ENCODE measurements at regions not wholly inside any gene's neighbourhood (a gene's known extent, or its start where the extent isn't known, plus 50 kb on each side); places are given as distances from the start of the nearest gene placed in this dataset.

GRCh38 chr16:9497750-9498149, 406.3 kb downstream of the HAPSTR1 start:
- Mint-ChIP-seq H3K4me1 (no peaks in the 10 kb centered on the region), H3K4me3 (no peak overlapping the region)
- POLR2A ChIA-PET: no interaction called here

GRCh38 chr16:9499941-9500593, 408.6 kb downstream of the HAPSTR1 start:
- ATAC-seq: no peak
- no peaks in the 10 kb centered on the region for H3K4me1 Mint-ChIP-seq
- ChIA-PET POLR2A (no interaction called here), CTCF (interaction anchor here (0.6 to 0.8 kb wide), 2 partner anchors 26 to 59 kb away, joined by 3 read pairs; no protein-coding TSS in a partner anchor)
- H3K4me3 Mint-ChIP-seq: no peak overlapping the region
- peaks cover 2% of the 10 kb centered on the region for H3K27me3 Mint-ChIP-seq
- H3K36me3 Mint-ChIP-seq (ENCODE audit: low read depth): no peaks in the 10 kb centered on the region
- no peak overlapping the region for H3K27ac Mint-ChIP-seq
- DNase-seq: no peak
- peaks cover 3% of the 10 kb centered on the region for H3K9me3 Mint-ChIP-seq (ENCODE audit: low read depth)
- intact Hi-C loops (cut with DNase I, micrococcal nuclease): no loop called here

More at GRCh38 chr16:9497750-9498149, 406.3 kb downstream of the HAPSTR1 start:
- ATAC-seq (no peak), DNase-seq (no peak)
- Mint-ChIP-seq H3K9me3 (ENCODE audit: low read depth) (peaks cover 3% of the 10 kb centered on the region), H3K27ac (no peak overlapping the region), H3K27me3 (peaks cover 2% of the 10 kb centered on the region), H3K36me3 (ENCODE audit: low read depth) (no peaks in the 10 kb centered on the region)
- CTCF ChIA-PET: no interaction called here
- intact Hi-C loops (cut with DNase I, micrococcal nuclease): no loop called here

DNA sequence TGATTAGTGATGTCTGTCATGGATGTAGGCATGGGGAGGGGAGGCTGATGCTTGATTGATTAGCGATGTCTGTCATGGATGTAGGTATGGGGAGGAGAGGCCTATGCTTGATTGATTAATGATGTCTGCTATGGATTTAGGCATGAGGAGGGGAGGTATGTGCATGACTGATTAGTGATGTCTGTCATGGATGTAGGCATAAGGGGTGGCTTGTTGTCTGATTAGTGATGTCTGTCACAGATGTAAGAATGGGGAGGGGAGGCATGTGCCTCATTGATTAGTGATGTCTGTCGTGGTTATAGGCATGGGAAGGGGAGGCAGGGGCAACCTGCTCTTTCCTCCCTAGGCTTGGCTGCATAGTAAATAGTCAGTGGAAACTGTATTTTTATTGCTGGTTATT, 409.4 kb downstream of the HAPSTR1 start:
- DNase-seq (no peak), ATAC-seq (no peak)
- Mint-ChIP-seq H3K27me3 (peaks cover 2% of the 10 kb centered on the region), H3K36me3 (ENCODE audit: low read depth) (no peaks in the 10 kb centered on the region), H3K27ac (no peak overlapping the region), H3K4me3 (no peak overlapping the region), H3K9me3 (ENCODE audit: low read depth) (peaks cover 3% of the 10 kb centered on the region), H3K4me1 (no peaks in the 10 kb centered on the region)
- ChIA-PET POLR2A (no interaction called here), CTCF (no interaction called here)
- intact Hi-C loops (cut with DNase I, micrococcal nuclease): no loop called here

GRCh38 chr16:9503251-9503984, 412.0 kb downstream of the HAPSTR1 start:
- intact Hi-C loops (cut with DNase I, micrococcal nuclease): no loop called here
- POLR2A ChIA-PET: no interaction called here
- Mint-ChIP-seq H3K36me3 (ENCODE audit: low read depth) (no peaks in the 10 kb centered on the region), H3K9me3 (ENCODE audit: low read depth) (peaks cover 3% of the 10 kb centered on the region), H3K4me1 (no peaks in the 10 kb centered on the region), H3K4me3 (no peak overlapping the region), H3K27me3 (peaks cover 2% of the 10 kb centered on the region), H3K27ac (no peak overlapping the region)
- CTCF ChIA-PET: interaction anchor here (0.6 kb wide), 1 partner anchor 819 kb away, joined by 4 read pairs; no protein-coding TSS in a partner anchor
- no peak for ATAC-seq
- DNase-seq: no peak

DNA sequence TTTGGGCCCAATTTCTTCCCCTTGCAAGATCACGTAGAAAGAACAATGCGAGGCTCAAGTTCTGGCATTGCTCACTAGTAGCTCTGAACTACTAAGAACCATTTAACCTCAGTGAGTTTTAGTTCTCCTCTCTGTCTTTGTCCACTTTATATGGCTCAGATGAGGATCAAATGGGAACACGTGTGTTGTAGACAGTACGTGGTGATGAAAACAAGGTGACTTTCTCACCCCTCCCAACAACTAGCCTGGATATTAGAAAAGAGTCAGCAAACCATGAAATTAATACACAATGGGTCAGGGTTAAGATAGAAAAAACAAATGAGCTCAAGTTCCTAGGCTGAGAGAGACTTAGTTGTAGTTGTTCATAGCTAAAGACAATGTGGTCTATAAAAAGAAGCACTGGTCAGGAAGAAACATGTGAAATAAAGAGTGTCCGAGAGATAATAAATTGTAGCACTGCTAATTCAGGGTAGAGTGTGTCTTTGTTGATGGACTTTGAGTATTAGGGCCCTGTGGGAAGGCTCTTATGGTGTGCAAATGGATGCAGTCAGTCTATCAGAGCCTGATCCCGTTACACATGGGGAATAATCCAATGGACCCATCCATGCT, 417.0 kb downstream of the HAPSTR1 start:
- POLR2A ChIA-PET: no interaction called here
- H3K4me3 Mint-ChIP-seq: no peak overlapping the region
- CTCF ChIA-PET: interaction anchor here (0.7 to 1.3 kb wide), 2 partner anchors 14 to 16 kb away, joined by 4 to 5 read pairs; no protein-coding TSS in a partner anchor
- H3K9me3 Mint-ChIP-seq (ENCODE audit: low read depth): no peaks in the 10 kb centered on the region
- intact Hi-C loops (cut with DNase I, micrococcal nuclease): no loop called here
- H3K27ac Mint-ChIP-seq: no peak overlapping the region
- no peaks in the 10 kb centered on the region for H3K4me1 Mint-ChIP-seq
- DNase-seq: no peak
- no peak for ATAC-seq
- H3K27me3 Mint-ChIP-seq: no peaks in the 10 kb centered on the region
- no peaks in the 10 kb centered on the region for H3K36me3 Mint-ChIP-seq (ENCODE audit: low read depth)

- no peak overlapping the region for H3K27ac Mint-ChIP-seq
- no peaks in the 10 kb centered on the region for H3K9me3 Mint-ChIP-seq (ENCODE audit: low read depth)
- intact Hi-C loops (cut with DNase I, micrococcal nuclease): no loop called here
- H3K4me1 Mint-ChIP-seq: no peaks in the 10 kb centered on the region
- ATAC-seq: no peak
- no peak overlapping the region for H3K4me3 Mint-ChIP-seq
- DNase-seq: no peak
- POLR2A ChIA-PET: no interaction called here
- no peaks in the 10 kb centered on the region for H3K36me3 Mint-ChIP-seq (ENCODE audit: low read depth)
- CTCF ChIA-PET: no interaction called here
- H3K27me3 Mint-ChIP-seq: no peaks in the 10 kb centered on the region
Observed at GRCh38 chr16:9509663-9510062, 418.2 kb downstream of the HAPSTR1 start.

DNA sequence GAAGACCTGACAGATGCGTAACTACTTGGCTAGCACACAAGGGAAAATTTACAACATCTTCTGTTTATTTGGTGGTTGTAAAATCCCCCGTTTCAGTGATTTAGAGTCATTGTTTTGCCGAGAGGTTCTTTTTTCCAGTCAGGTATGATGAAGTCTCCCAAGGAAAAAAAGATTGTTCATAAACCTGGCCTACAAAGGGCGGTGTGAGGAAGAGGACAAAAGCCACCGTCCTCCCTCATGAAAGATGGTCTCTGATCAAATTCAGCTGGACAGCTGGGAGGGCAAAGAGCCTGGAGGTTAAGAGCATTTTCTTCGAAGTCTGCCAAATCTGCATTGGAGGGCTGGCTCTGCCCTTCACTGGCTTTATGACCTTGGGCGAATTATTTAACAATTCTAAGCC, 419.9 kb downstream of the HAPSTR1 start:
- no peaks in the 10 kb centered on the region for H3K4me1 Mint-ChIP-seq
- no peak for ATAC-seq
- POLR2A ChIA-PET: no interaction called here

DNA sequence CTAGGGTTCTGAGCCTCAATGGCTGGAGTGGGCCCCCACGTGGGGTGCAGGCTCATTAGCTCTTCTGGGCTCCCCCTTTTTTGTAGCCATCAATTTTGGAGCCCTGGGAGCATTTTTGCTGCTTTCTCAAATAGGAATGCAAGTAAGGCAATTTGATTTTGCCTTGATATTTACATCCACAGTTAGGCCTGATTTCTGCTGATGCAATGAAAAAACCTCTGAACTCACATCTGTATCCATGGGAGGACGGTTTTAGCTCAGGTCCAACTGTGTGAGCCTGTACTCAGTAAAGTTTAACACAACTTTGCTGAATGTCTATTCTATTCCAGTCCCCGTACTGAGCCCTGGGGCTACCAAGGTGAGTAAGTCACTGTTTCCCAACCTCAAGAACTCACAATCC, 425.0 kb downstream of the HAPSTR1 start:
- ATAC-seq: no peak
- ChIA-PET CTCF (no interaction called here), POLR2A (no interaction called here)
- no peak for DNase-seq
- no peak overlapping the region for H3K27ac Mint-ChIP-seq
- H3K9me3 Mint-ChIP-seq (ENCODE audit: low read depth): peaks cover 1% of the 10 kb centered on the region
- H3K27me3 Mint-ChIP-seq: no peaks in the 10 kb centered on the region
- H3K36me3 Mint-ChIP-seq (ENCODE audit: low read depth): no peaks in the 10 kb centered on the region
- no peaks in the 10 kb centered on the region for H3K4me1 Mint-ChIP-seq
- intact Hi-C loops (cut with DNase I, micrococcal nuclease): no loop called here
- H3K4me3 Mint-ChIP-seq: no peak overlapping the region

More for the DNA sequence above, 419.9 kb downstream of the HAPSTR1 start:
- H3K27ac Mint-ChIP-seq: no peak overlapping the region
- H3K36me3 Mint-ChIP-seq (ENCODE audit: low read depth): no peaks in the 10 kb centered on the region
- no peak for DNase-seq
- CTCF ChIA-PET: no interaction called here
- H3K4me3 Mint-ChIP-seq: no peak overlapping the region
- H3K27me3 Mint-ChIP-seq: no peaks in the 10 kb centered on the region
- H3K9me3 Mint-ChIP-seq (ENCODE audit: low read depth): peaks cover 1% of the 10 kb centered on the region
- intact Hi-C loops (cut with DNase I, micrococcal nuclease): no loop called here

DNA sequence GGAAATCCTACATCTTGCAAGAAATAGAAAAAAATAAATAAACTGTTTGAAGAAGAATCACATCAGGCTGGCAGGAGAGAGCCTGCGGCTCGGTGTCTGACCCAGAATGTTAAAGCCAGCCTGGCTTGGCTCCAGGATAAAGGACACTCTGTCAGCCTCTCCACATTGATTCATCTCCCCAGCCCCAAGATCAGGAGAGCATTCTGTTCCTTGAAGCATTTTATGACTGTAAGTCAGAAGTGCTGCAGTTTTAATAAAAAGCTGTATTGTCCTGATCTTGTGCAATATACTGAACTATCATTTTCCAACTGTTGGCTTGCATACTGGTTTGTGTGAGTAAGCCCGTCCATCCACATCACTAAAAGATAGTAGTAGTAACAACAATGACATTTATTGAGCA, 426.6 kb downstream of the HAPSTR1 start:
- DNase-seq (no peak), ATAC-seq (no peak)
- H3K4me3 Mint-ChIP-seq: no peak overlapping the region
- ChIA-PET CTCF (no interaction called here), POLR2A (no interaction called here)
- H3K27me3 Mint-ChIP-seq: no peaks in the 10 kb centered on the region
- intact Hi-C loops (cut with DNase I, micrococcal nuclease): no loop called here
- no peak overlapping the region for H3K27ac Mint-ChIP-seq
- no peaks in the 10 kb centered on the region for H3K36me3 Mint-ChIP-seq (ENCODE audit: low read depth)
- H3K4me1 Mint-ChIP-seq: no peaks in the 10 kb centered on the region
- peaks cover 1% of the 10 kb centered on the region for H3K9me3 Mint-ChIP-seq (ENCODE audit: low read depth)

DNA sequence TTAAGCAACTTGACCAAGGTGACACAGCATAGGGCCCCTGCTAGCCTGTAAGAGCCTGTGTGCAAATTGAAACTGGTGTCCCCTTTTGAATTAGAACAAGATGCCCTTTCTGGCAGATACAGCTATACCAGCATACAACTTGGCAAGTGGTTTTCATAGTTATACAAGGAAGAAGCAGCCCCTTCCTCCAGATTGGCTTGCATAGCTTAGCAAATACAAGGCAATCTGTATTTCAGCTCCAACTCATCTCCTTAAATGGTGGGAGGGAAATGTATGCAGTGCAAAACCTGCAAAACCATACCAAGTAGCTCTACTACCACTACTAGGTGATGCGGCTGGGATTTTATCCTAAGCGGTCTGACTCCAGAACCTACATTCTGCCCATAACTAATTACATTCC, 427.1 kb downstream of the HAPSTR1 start:
- H3K4me3 Mint-ChIP-seq: no peak overlapping the region
- no peaks in the 10 kb centered on the region for H3K36me3 Mint-ChIP-seq (ENCODE audit: low read depth)
- POLR2A ChIA-PET: no interaction called here
- intact Hi-C loops (cut with DNase I, micrococcal nuclease): no loop called here
- H3K9me3 Mint-ChIP-seq (ENCODE audit: low read depth): peaks cover 1% of the 10 kb centered on the region
- ATAC-seq (no peak), DNase-seq (no peak)
- no peaks in the 10 kb centered on the region for H3K4me1 Mint-ChIP-seq
- H3K27me3 Mint-ChIP-seq: no peaks in the 10 kb centered on the region
- H3K27ac Mint-ChIP-seq: no peak overlapping the region
- CTCF ChIA-PET: no interaction called here

DNA sequence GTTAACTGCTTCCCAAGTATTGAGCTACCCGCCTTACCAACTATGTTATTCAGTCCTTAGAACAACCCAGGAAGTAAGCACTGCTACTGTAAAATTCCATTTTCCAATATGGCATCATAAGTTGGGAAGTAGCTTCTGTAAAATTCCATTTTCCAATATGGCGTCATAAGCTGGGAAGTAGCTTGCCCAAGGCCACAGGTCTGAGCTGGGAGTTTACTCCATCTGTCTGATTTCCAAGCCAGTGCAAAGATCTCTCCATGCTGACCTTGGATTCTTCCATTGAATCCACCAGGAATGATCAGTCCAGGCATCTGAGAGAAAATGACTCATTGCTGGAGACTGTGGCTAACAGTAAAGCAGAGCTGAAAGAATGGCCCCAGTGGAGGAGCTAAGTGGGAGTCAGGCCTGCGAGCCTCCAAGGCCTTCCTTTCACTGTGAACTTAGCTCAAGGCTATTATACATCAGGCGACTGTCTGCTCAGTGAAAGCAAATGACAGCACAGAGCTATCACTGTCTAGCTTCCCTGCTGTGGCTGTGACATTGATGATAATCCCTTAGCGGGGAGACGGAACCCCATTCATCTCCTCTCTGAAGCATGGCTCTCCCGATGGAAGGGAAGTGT, 430.4 kb downstream of the HAPSTR1 start:
- intact Hi-C loops (cut with DNase I, micrococcal nuclease): no loop called here
- H3K27me3 Mint-ChIP-seq: no peaks in the 10 kb centered on the region

GRCh38 chr16:9522614-9523013, 431.2 kb downstream of the HAPSTR1 start:
- peaks cover 7% of the 10 kb centered on the region for H3K9me3 Mint-ChIP-seq (ENCODE audit: low read depth)
- DNase-seq: no peak
- H3K36me3 Mint-ChIP-seq (ENCODE audit: low read depth): no peaks in the 10 kb centered on the region
- H3K4me3 Mint-ChIP-seq: no peak overlapping the region
- H3K27me3 Mint-ChIP-seq: no peaks in the 10 kb centered on the region
- no peak for ATAC-seq
- ChIA-PET CTCF (no interaction called here), POLR2A (no interaction called here)
- no peaks in the 10 kb centered on the region for H3K4me1 Mint-ChIP-seq
- no peak overlapping the region for H3K27ac Mint-ChIP-seq
- intact Hi-C loops (cut with DNase I, micrococcal nuclease): no loop called here

More for the DNA sequence above, 430.4 kb downstream of the HAPSTR1 start:
- Mint-ChIP-seq H3K36me3 (ENCODE audit: low read depth) (no peaks in the 10 kb centered on the region), H3K9me3 (ENCODE audit: low read depth) (peaks cover 7% of the 10 kb centered on the region), H3K27ac (no peak overlapping the region), H3K4me1 (no peaks in the 10 kb centered on the region), H3K4me3 (no peak overlapping the region)
- ChIA-PET POLR2A (no interaction called here), CTCF (no interaction called here)
- DNase-seq: no peak
- ATAC-seq: no peak

Measured in activated CD4-positive, alpha-beta T cell treated with anti-CD3 and anti-CD28 coated beads for 36 hours (primary cell).